ENCODE measurements at regions not wholly inside any gene's neighbourhood (a gene's known extent, or its start where the extent isn't known, plus 50 kb on each side); places are given as distances from the start of the nearest gene placed in this dataset.
"Not testable (repeated sequence)": the region's sequence is repeated elsewhere in the genome, so short reads cannot be mapped to it uniquely, and the experiment has no call there.

GRCh38 chr14:101080922-101081593 is 177.5 kb upstream of the RTL1 start:
- DNase-seq (ENCODE audit: low spot score) = no peak

GRCh38 chr14:101082036-101082435 is 178.5 kb upstream of the RTL1 start:
- no peak for DNase-seq (ENCODE audit: low spot score)

GRCh38 chr14:101082436-101083384 is 179.2 kb upstream of the RTL1 start:
- DNase-seq (ENCODE audit: low spot score) = no peak

GRCh38 chr14:101083564-101084435 is 180.3 kb upstream of the RTL1 start:
- no peak for DNase-seq (ENCODE audit: low spot score)

- no peak for DNase-seq (ENCODE audit: low spot score)
Observed at GRCh38 chr14:101084436-101084826, 180.9 kb upstream of the RTL1 start.

- no peak for DNase-seq (ENCODE audit: low spot score)
Observed at GRCh38 chr14:101086926-101087325, 183.4 kb upstream of the RTL1 start.

GRCh38 chr14:101087614-101088394 is 184.3 kb upstream of the RTL1 start:
- no peak for DNase-seq (ENCODE audit: low spot score)

- DNase-seq (ENCODE audit: low spot score) = no peak
Observed at GRCh38 chr14:101088395-101088667, 184.8 kb upstream of the RTL1 start.

GRCh38 chr14:101088714-101089113 is 185.2 kb upstream of the RTL1 start:
- DNase-seq (ENCODE audit: low spot score) = no peak

- DNase-seq (ENCODE audit: low spot score) = not testable (repeated sequence)
Observed at GRCh38 chr14:101090478-101090877, 187.0 kb upstream of the RTL1 start.

- no peak for DNase-seq (ENCODE audit: low spot score)
Observed at GRCh38 chr14:101090976-101091375, 187.5 kb upstream of the RTL1 start.

- DNase-seq (ENCODE audit: low spot score) = not testable (repeated sequence)
Observed at GRCh38 chr14:101094916-101095315, 191.4 kb upstream of the RTL1 start.

- no peak for DNase-seq (ENCODE audit: low spot score)
Observed at GRCh38 chr14:101096551-101096950, 193.0 kb upstream of the RTL1 start.

GRCh38 chr14:101097109-101097793 is 193.7 kb upstream of the RTL1 start:
- DNase-seq (ENCODE audit: low spot score) = no peak

- DNase-seq (ENCODE audit: low spot score) = no peak
Observed at GRCh38 chr14:101098177-101098576, 194.7 kb upstream of the RTL1 start.

GRCh38 chr14:101098641-101099040 is 195.1 kb upstream of the RTL1 start:
- no peak for DNase-seq (ENCODE audit: low spot score)

GRCh38 chr14:101101456-101102056 is 198.0 kb upstream of the RTL1 start:
- DNase-seq (ENCODE audit: low spot score) = no peak

- DNase-seq (ENCODE audit: low spot score) = no peak
Observed at GRCh38 chr14:101102875-101103274, 199.4 kb upstream of the RTL1 start.

GRCh38 chr14:101103321-101103901 is 199.9 kb upstream of the RTL1 start:
- no peak for DNase-seq (ENCODE audit: low spot score)

GRCh38 chr14:101104485-101104884 is 201.0 kb upstream of the RTL1 start:
- DNase-seq (ENCODE audit: low spot score) = no peak

Measured in CD4-positive, alpha-beta T cell treated with Interleukin-15 for 4 hours (primary cell).